Peyer's patch (tissue), 4 donors: ENCODE measurements at regions not wholly inside any gene's neighbourhood (a gene's known extent, or its start where the extent isn't known, plus 50 kb on each side); places are given as distances from the start of the nearest gene placed in this dataset.

ENCODE experiments used
- POLR2A ChIP-seq, 2 donors: fragments of 450-650 bp; IDR thresholded peaks; one replicate each; pipeline ENCODE4 v1.5.1; 2017; ENCODE audit warnings: antibody characterized with exemption in 2 of 2, mild to moderate bottlenecking in 2 of 2, moderate library complexity in 2 of 2
- TF ChIP-seq, protein P1 (sequence below), 6 experiments: fragments of 450-650 bp in 4 of 6; fragments of 200-600 bp in 2 of 6; sonication (generic) in 1 of 6; IDR thresholded peaks; one replicate each; pipeline ENCODE4 v1.5.1; 2017 to 2019; ENCODE audit warnings: antibody characterized with exemption in 6 of 6, mild to moderate bottlenecking in 3 of 6, moderate library complexity in 1 of 6

DNA sequence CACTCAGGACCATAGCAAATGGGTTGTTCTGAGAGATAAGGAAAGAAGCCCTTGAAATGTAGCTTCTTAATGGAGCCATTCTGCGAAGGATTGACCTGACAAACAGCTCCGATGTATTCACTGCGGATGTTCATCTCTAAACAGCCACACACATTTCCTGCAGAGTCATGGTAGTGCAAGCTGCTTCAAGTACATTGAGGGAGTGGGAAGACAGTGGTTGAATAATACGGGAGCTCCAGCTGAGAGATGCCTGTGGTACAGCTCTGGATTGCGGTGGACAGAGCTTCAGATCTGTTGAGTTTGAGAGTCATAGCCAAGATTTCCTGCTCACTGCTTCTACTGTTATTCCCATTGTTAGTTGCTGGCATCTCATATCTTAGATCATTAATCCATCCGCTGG lies 86.6 kb downstream of the ZBTB18 start:
- TF ChIP-seq, protein P1, sequence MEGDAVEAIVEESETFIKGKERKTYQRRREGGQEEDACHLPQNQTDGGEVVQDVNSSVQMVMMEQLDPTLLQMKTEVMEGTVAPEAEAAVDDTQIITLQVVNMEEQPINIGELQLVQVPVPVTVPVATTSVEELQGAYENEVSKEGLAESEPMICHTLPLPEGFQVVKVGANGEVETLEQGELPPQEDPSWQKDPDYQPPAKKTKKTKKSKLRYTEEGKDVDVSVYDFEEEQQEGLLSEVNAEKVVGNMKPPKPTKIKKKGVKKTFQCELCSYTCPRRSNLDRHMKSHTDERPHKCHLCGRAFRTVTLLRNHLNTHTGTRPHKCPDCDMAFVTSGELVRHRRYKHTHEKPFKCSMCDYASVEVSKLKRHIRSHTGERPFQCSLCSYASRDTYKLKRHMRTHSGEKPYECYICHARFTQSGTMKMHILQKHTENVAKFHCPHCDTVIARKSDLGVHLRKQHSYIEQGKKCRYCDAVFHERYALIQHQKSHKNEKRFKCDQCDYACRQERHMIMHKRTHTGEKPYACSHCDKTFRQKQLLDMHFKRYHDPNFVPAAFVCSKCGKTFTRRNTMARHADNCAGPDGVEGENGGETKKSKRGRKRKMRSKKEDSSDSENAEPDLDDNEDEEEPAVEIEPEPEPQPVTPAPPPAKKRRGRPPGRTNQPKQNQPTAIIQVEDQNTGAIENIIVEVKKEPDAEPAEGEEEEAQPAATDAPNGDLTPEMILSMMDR (IDR thresholded peaks at IDR 0.05), result no peak
- TF ChIP-seq POLR2A (IDR thresholded peaks at IDR 0.05), result no peak
